Neuron (in vitro differentiated cells): ENCODE measurements at regions not wholly inside any gene's neighbourhood (a gene's known extent, or its start where the extent isn't known, plus 50 kb on each side); places are given as distances from the start of the nearest gene placed in this dataset.

ENCODE experiments used
- H2AFZ ChIP-seq: one replicate; pipeline ENCODE4 v1.6.1; 2013; ENCODE audit warnings: low read depth, mild to moderate bottlenecking, inconsistent platforms, low read length, moderate library complexity
- H3K27me3 ChIP-seq: one replicate; pipeline ENCODE4 v1.6.1; 2013; ENCODE audit warnings: low read length; ENCODE audit not compliant: insufficient read depth
- H3K36me3 ChIP-seq: one replicate; pipeline ENCODE4 v1.6.1; 2013; ENCODE audit warnings: low read length; ENCODE audit not compliant: insufficient read depth
- H3K4me1 ChIP-seq: one replicate; pipeline ENCODE4 v1.6.1; 2013; ENCODE audit warnings: low read length; ENCODE audit not compliant: insufficient read depth
- H3K4me3 ChIP-seq: 2 replicates; pipeline ENCODE4 v1.5.1; 2013; ENCODE audit warnings: mild to moderate bottlenecking, low read length, moderate library complexity
- H3K9me3 ChIP-seq: one replicate; pipeline ENCODE4 v1.6.1; 2013; ENCODE audit warnings: low read length

DNA sequence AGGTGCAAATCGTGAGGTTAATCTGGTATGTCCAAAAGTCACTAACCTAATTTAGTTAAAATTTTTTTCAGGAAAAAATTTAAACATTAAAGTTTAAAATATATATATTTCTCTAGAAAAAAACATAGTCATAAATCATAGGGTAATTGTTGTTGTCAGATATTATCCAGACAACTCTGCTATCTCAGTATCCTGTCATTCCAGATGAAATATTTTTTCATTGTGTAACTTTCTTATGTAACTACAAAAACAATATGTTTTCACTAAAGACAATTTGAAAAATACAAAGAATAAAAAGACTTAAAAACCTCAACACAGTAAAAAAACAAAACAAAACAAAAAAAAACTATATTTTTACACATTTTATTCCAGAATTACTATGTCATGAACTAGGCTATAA lies 57.6 kb downstream of the TENT5A start:
- no peaks in the 10 kb centered on the region for H3K36me3 ChIP-seq
- peaks cover 25% of the 10 kb centered on the region for H3K4me1 ChIP-seq
- no peak overlapping the region for H2AFZ ChIP-seq
- no peaks in the 10 kb centered on the region for H3K9me3 ChIP-seq
- no peak overlapping the region for H3K4me3 ChIP-seq
- H3K27me3 ChIP-seq, result no peaks in the 10 kb centered on the region

DNA sequence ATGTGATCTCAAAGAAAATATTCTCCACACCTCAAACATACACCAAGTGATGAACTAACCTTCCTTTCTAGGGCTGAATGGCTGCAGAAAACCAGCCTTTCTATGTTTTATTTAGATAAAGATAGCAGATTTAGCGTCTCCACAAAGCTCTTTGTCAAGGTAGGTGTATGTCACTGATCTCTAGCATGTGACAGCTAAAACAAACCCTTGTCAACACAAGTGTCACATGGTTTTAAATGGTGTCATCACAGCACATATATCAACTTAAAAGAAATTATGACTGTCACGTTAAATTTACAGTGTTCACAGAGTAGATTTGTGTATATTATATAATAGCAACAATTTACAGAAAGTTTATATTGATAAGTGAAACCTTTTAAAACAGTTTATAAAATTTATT lies 58.3 kb downstream of the TENT5A start:
- Histone ChIP-seq H3K36me3 (no peaks in the 10 kb centered on the region), H3K4me1 (peaks cover 25% of the 10 kb centered on the region), H3K9me3 (no peaks in the 10 kb centered on the region), H2AFZ (no peak overlapping the region), H3K27me3 (no peaks in the 10 kb centered on the region), H3K4me3 (no peak overlapping the region)

- H3K4me1 ChIP-seq, result peaks cover 25% of the 10 kb centered on the region
- no peaks in the 10 kb centered on the region for H3K27me3 ChIP-seq
- no peaks in the 10 kb centered on the region for H3K9me3 ChIP-seq
- no peak overlapping the region for H2AFZ ChIP-seq
- H3K4me3 ChIP-seq, result no peak overlapping the region
- no peaks in the 10 kb centered on the region for H3K36me3 ChIP-seq
These were observed 59.2 kb downstream of the TENT5A start for GRCh38 chr6:81693266-81693665.

DNA sequence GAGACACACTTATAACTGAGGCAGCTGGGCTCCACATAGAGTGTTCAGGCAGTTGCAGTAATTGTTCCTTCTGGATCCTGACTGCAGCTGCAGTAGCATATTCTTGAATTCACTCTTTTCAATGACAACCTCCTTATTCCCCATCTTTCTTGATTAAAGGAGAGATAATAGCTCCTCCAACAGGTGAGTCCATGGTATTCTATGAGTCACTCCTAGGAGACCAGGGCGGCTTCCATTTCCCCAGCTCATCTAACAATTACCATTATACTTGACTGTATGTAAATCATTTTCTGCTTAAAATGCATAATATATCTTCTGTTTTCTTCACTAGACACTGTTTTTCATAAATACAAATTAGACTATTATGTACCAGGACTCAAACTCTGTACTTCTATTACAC lies 62.4 kb downstream of the TENT5A start:
- Histone ChIP-seq H3K27me3 (no peaks in the 10 kb centered on the region), H3K9me3 (no peaks in the 10 kb centered on the region), H3K4me1 (peaks cover 4% of the 10 kb centered on the region), H3K36me3 (no peaks in the 10 kb centered on the region), H3K4me3 (no peak overlapping the region), H2AFZ (no peak overlapping the region)

GRCh38 chr6:81689580-81689979 lies 62.9 kb downstream of the TENT5A start:
- Histone ChIP-seq H2AFZ (no peak overlapping the region), H3K9me3 (no peaks in the 10 kb centered on the region), H3K4me1 (peaks cover 4% of the 10 kb centered on the region), H3K4me3 (no peak overlapping the region), H3K27me3 (no peaks in the 10 kb centered on the region), H3K36me3 (no peaks in the 10 kb centered on the region)

DNA sequence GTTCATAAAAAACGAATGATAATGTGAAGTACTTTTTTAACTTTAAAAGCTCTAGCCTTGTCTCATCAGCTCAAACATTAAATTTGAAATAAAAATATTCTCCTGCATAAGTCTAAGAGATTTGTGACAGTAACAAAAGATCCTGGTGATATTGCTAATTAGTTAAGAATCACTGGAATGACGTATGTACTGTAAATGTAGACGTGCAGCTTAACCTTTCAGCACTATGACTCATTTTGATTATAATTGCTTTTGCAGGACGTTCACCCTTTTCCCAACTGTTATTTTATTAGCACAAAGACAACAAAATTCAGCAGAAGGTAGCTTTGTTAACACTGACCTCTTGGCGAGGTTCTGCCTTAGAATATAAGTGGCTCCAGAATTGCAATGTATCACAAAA lies 68.6 kb downstream of the TENT5A start:
- H2AFZ ChIP-seq, result no peak overlapping the region
- no peak overlapping the region for H3K4me3 ChIP-seq
- no peaks in the 10 kb centered on the region for H3K27me3 ChIP-seq
- no peaks in the 10 kb centered on the region for H3K9me3 ChIP-seq
- no peaks in the 10 kb centered on the region for H3K4me1 ChIP-seq
- H3K36me3 ChIP-seq, result no peaks in the 10 kb centered on the region

DNA sequence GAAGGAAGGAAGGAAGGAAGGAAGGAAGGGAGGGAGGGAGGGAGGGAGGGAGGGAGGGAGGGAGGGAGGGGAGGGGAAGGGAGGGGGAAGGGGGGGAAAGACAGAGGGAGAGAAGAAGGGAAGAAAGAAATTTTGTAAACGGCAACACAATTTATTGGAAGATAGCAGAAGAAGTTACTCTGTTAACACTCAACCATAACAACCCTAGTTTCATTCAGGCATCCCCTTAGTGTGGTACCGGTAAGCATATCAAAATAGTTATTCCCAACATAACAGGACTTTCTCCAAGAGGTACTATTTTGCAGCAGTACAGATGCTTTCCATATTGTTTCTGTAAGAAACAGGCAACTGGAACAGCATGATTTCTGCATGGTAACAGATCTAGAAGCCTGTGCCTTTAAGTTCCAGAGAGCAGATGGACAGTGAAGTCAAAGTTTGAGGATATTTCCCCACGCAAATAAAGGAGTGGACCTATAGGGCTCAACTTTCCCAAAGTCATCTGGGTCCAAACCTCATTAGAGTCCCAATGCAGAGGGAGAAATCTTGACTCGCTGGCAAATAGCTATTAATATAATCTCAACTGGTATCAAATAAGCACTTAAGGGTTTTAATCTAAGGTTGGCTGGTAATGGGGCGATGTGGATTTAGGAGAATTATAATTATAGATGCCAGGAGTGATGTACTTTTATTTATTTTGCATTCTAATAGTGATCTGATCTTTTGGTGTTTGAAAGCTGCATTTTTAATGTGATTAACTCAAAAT lies 69.4 kb downstream of the TENT5A start:
- H3K9me3 ChIP-seq, result no peaks in the 10 kb centered on the region

GRCh38 chr6:81682235-81682795 lies 70.2 kb downstream of the TENT5A start:
- H3K9me3 ChIP-seq, result no peaks in the 10 kb centered on the region
- H3K27me3 ChIP-seq, result no peaks in the 10 kb centered on the region

More for the DNA sequence above, 69.4 kb downstream of the TENT5A start:
- no peaks in the 10 kb centered on the region for H3K4me1 ChIP-seq
- no peaks in the 10 kb centered on the region for H3K27me3 ChIP-seq
- no peaks in the 10 kb centered on the region for H3K36me3 ChIP-seq
- H3K4me3 ChIP-seq, result no peak overlapping the region
- no peak overlapping the region for H2AFZ ChIP-seq

GRCh38 chr6:81669445-81669844 lies 83.0 kb downstream of the TENT5A start:
- Histone ChIP-seq H3K4me3 (no peak overlapping the region), H3K9me3 (no peaks in the 10 kb centered on the region), H3K4me1 (no peaks in the 10 kb centered on the region), H2AFZ (no peak overlapping the region), H3K36me3 (no peaks in the 10 kb centered on the region), H3K27me3 (no peaks in the 10 kb centered on the region)

More at GRCh38 chr6:81682235-81682795, 70.2 kb downstream of the TENT5A start:
- H2AFZ ChIP-seq, result no peak overlapping the region
- no peak overlapping the region for H3K4me3 ChIP-seq
- no peaks in the 10 kb centered on the region for H3K36me3 ChIP-seq
- no peaks in the 10 kb centered on the region for H3K4me1 ChIP-seq

GRCh38 chr6:81668615-81669047 lies 83.8 kb downstream of the TENT5A start:
- Histone ChIP-seq H3K4me3 (no peak overlapping the region), H3K4me1 (no peaks in the 10 kb centered on the region), H3K9me3 (no peaks in the 10 kb centered on the region), H2AFZ (no peak overlapping the region), H3K27me3 (no peaks in the 10 kb centered on the region), H3K36me3 (no peaks in the 10 kb centered on the region)

GRCh38 chr6:81666481-81666880 lies 86.0 kb downstream of the TENT5A start:
- Histone ChIP-seq H3K27me3 (no peaks in the 10 kb centered on the region), H3K9me3 (no peaks in the 10 kb centered on the region), H3K36me3 (no peaks in the 10 kb centered on the region), H2AFZ (no peak overlapping the region), H3K4me1 (no peaks in the 10 kb centered on the region), H3K4me3 (no peak overlapping the region)

GRCh38 chr6:81656231-81656630 lies 96.2 kb downstream of the TENT5A start:
- H3K27me3 ChIP-seq, result no peaks in the 10 kb centered on the region
- H3K36me3 ChIP-seq, result no peaks in the 10 kb centered on the region
- H2AFZ ChIP-seq, result no peak overlapping the region
- H3K4me1 ChIP-seq, result no peaks in the 10 kb centered on the region
- H3K4me3 ChIP-seq, result no peak overlapping the region
- H3K9me3 ChIP-seq, result no peaks in the 10 kb centered on the region

GRCh38 chr6:81655696-81656095 lies 96.8 kb downstream of the TENT5A start:
- Histone ChIP-seq H3K27me3 (no peaks in the 10 kb centered on the region), H3K4me1 (no peaks in the 10 kb centered on the region), H3K36me3 (no peaks in the 10 kb centered on the region), H3K4me3 (no peak overlapping the region), H3K9me3 (no peaks in the 10 kb centered on the region), H2AFZ (no peak overlapping the region)

GRCh38 chr6:81648502-81648901 lies 104.0 kb downstream of the TENT5A start:
- Histone ChIP-seq H3K27me3 (no peaks in the 10 kb centered on the region), H3K4me1 (no peaks in the 10 kb centered on the region), H3K9me3 (no peaks in the 10 kb centered on the region), H3K36me3 (no peaks in the 10 kb centered on the region), H2AFZ (no peak overlapping the region), H3K4me3 (no peak overlapping the region)
